Suprapubic skin (tissue), 4 donors: ENCODE measurements at regions not wholly inside any gene's neighbourhood (a gene's known extent, or its start where the extent isn't known, plus 50 kb on each side); places are given as distances from the start of the nearest gene placed in this dataset.

ENCODE experiments used
- CTCF ChIP-seq, 2 donors: fragments of 200-600 bp in 1 of 2; fragments of 450-650 bp in 1 of 2; sonication (generic) in 1 of 2; IDR thresholded peaks; one replicate each; pipeline ENCODE4 v1.5.1; 2016 to 2019; ENCODE audit warnings: antibody characterized with exemption in 2 of 2, mild to moderate bottlenecking in 1 of 2, moderate library complexity in 1 of 2
- EP300 ChIP-seq: sonication (generic); formaldehyde crosslinking; IDR thresholded peaks from one replicate; pipeline ENCODE4 v1.6.1; 2017; ENCODE audit warnings: antibody characterized with exemption
- POLR2A ChIP-seq, 2 donors: fragments of 450-650 bp; IDR thresholded peaks; one replicate each; pipeline ENCODE4 v1.6.1; 2017; ENCODE audit warnings: antibody characterized with exemption in 2 of 2, mild to moderate bottlenecking in 2 of 2, moderate library complexity in 2 of 2
- POLR2AphosphoS5 ChIP-seq, 3 donors: sonication (generic); formaldehyde crosslinking; IDR thresholded peaks; one replicate each; pipeline ENCODE4 v1.6.1; 2017; ENCODE audit warnings: antibody characterized with exemption in 3 of 3

- TF ChIP-seq CTCF (IDR thresholded peaks at IDR 0.05) (no peak), POLR2A (IDR thresholded peaks at IDR 0.05) (no peak), POLR2AphosphoS5 (IDR thresholded peaks at IDR 0.05) (no peak), EP300 (no peak)
Measured at GRCh38 chr6:92460133-92460532, 959.2 kb downstream of the EPHA7 start.
